D721Med (cell line): ENCODE measurements at regions not wholly inside any gene's neighbourhood (a gene's known extent, or its start where the extent isn't known, plus 50 kb on each side); places are given as distances from the start of the nearest gene placed in this dataset.

Experiments used
- DNase-seq: peaks from one replicate; pipeline ENCODE4 v3.0.0; 2011; ENCODE audit warnings: low spot score; ENCODE audit not compliant: insufficient read length
- FAIRE-seq: peaks from 2 replicates; lab custom pipeline; 2011; peaks lifted over from hg19 to GRCh38; lab: Jason Lieb, UNC
- CTCF ChIP-seq: IDR thresholded peaks from 2 replicates; pipeline ENCODE4 v1.5.1; 2012; ENCODE audit warnings: mild to moderate bottlenecking, control low read depth; ENCODE audit not compliant: insufficient read depth; ENCODE audit errors: missing control alignments

GRCh38 chr2:38500283-38500634 lies 102.5 kb downstream of the HNRNPLL start:
- no peak for FAIRE-seq
- TF ChIP-seq CTCF, result no peak
- no peak for DNase-seq

- DNase-seq, result no peak
- no peak for TF ChIP-seq CTCF
- FAIRE-seq, result no peak
Measured at GRCh38 chr2:38499548-38500282, 103.0 kb downstream of the HNRNPLL start.

- FAIRE-seq (no peak), DNase-seq (no peak)
- no peak for TF ChIP-seq CTCF
Measured at GRCh38 chr2:38498045-38498481, 104.7 kb downstream of the HNRNPLL start.

- no peak for FAIRE-seq
- no peak for DNase-seq
- TF ChIP-seq CTCF, result no peak
Measured at GRCh38 chr2:38497670-38498037, 105.1 kb downstream of the HNRNPLL start.

GRCh38 chr2:38496927-38497669 lies 105.6 kb downstream of the HNRNPLL start:
- TF ChIP-seq CTCF, result no peak
- no peak for FAIRE-seq
- DNase-seq, result no peak

GRCh38 chr2:38495880-38496279 lies 106.8 kb downstream of the HNRNPLL start:
- TF ChIP-seq CTCF, result no peak
- no peak for DNase-seq
- FAIRE-seq, result no peak

- DNase-seq (no peak), FAIRE-seq (no peak)
- TF ChIP-seq CTCF, result no peak
Measured at GRCh38 chr2:38494394-38494793, 108.3 kb downstream of the HNRNPLL start.
